GM21360 (cell line): ENCODE measurements at regions not wholly inside any gene's neighbourhood (a gene's known extent, or its start where the extent isn't known, plus 50 kb on each side); places are given as distances from the start of the nearest gene placed in this dataset.
"Not testable (repeated sequence)": the region's sequence is repeated elsewhere in the genome, so short reads cannot be mapped to it uniquely, and the experiment has no call there.

Experiments
- ATAC-seq: cut with Tn5 transposase; IDR thresholded peaks from one replicate; pipeline ENCODE4 v1.9.1; 2021; ENCODE audit warnings: mild to moderate bottlenecking, moderate library complexity; ENCODE audit not compliant: unreplicated experiment

DNA sequence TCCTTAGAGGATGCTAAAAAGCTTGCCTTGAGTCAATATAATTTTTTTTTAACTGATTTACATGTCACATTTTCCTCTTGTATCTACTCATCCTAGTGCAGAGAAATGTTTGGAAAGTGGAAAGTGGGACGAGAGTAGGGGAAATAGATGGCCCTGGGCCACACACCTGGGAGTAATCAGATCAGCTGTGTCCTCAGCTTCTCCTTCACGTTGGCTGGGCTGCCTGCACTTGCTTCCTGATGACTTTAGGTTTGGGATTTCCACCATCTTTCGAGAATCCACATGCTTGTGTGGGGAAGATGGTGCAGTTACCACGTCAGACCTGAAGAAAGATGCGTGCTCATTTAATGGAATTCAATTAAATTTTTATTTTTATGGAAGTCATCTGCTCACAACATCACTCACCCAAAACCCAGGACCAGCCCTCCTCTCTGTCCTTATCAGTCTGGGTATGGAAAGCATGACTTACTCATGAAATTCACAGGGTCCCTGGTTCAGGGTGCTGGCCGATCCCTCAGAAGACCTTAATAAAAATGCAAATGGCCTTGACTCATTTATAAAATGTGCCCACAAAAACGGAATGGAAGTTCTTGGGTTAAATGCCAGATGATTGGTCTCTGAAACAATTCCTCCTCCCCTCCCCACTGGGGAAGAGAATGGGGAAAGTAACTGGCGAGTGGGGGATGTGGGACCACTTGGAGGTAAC is 74.5 kb upstream of the TIAM2 start:
- no peak for ATAC-seq

DNA sequence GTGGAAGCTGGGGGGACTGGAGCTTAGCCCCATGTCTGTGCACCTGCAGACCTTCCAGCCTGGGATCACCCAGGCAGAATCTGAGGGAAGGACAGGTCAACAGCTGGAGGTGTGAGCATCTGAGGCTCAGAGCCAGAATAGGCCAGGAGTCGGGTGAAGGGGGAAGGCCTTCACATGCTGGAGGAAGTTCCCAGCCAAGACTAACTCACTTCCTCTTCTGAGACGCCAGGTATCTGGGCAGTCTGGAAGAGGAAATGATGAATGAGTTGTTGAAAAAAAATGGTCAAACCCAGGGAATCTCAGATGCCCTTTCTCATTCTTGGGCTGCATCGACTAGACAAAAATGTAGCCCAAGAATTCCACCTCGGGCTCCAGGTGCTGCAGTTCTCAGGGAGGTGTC is 73.6 kb upstream of the TIAM2 start:
- ATAC-seq, result peak; percentile 72

DNA sequence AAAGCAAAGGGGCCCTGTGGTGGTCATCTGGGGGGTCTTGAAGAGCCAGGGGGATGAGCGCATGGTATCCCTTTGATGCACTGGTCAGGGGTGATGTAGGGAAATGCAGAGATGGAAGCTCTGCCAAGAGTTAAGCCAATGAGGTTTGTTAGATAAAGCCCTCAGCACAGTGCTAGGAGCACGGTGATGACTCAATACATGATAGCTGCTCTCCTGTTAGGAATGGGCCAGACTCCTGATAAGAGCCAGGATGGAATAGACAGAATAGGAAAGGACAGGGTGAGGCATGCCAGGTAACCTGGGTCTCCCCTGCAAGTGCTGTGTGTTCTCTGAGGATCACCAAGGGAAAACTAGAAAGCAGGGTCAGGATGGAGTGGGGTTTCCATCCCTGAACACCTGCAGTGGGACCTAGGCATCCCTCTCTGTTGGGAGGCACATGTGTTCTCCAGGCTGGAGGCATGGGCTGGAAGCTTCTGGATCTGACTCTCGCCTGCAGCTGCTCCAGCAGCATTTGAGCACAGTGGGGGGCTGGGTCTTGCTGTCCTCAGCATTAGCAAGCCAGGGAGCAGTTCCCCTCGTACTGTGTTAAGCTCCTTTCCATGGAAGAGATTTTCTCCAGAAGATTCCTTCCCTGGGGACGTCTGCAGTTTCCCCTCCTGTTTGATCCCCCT is 71.8 kb upstream of the TIAM2 start:
- no peak for ATAC-seq

DNA sequence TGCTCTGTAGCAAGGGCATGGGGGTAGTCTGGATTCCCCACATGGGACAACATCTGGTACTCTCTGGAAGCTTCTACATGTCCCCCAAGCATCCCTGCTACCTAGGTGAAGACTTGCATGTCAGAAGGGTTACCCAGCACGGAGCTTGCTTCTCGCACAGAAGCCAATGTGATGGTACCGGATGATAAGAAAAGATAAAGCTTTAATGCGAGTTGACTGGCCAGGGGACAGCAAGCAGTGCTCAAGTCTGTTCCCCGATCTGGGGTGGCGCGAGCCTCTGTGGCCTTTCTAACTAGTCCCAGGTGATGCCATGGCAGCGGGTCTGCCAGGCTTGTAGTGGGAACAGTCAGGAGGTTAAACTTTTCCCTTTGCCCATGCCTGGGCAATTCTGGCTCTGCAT is 70.0 kb upstream of the TIAM2 start:
- no peak for ATAC-seq

DNA sequence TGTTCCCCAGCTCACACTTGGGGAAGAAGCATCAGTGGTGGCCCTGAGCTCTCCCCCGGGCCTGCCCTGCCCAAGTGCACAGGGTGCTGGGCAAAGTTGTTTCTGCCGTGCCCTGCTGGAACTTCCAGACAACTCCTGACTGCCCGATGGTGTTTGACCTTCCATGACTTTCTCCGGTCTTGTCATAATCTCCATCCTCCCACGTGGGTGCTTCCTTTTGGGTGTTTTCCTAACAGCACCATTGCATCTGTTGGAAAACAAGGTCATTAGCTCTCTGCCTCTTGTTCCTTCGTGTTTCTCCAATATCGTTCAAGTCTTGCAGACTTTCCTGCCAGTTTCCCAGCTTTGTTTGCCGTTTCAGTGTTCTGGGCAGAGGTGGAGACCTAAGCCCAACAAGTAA is 68.7 kb upstream of the TIAM2 start:
- no peak for ATAC-seq

DNA sequence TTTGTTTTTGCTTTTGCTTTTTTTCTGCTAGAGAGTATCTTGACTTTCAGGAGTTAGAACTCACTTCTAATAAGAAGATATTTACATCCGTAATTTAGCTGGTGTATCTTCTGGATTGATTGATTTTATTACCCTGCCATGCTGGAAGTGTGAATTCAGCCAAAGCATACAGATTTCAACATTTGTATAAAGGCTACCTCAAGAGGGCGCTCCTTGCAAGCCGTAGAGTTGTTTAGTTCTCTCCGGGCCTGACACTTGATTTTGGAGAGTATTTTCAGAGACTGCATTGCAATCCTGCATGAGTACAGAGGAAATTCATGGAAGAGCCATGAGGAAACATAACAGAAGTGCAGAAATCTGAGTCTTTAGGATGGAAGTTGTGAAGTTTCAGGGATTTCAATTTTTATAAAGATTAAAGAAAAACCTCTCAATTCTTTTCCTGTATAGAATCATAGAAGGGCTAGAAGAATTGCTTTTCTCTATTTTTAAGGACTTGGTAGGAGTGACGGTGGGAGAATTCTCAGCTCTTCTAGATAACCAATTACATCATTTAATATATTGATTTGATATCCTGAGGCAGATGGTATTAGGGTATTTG is 66.7 kb upstream of the TIAM2 start:
- ATAC-seq, result peak; percentile 57

DNA sequence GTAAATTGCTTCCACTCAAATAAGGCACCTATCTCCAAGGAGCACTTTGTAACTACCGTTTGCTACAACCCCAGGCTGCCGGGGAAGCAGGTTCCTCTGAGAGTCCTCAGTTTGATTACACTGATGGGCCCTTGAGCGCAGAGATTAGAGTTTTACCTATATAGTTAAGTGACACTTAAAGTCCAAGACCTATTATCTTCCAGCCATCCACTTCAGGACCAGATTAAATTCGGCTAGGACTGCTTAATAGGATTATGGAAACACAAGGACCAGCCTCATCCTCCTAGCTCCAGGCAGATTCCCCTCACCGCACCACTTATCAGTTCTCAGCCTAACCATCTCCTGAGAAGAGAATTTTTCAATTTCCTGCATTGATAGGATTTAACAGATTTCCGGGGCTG is 64.7 kb upstream of the TIAM2 start:
- ATAC-seq, result no peak

DNA sequence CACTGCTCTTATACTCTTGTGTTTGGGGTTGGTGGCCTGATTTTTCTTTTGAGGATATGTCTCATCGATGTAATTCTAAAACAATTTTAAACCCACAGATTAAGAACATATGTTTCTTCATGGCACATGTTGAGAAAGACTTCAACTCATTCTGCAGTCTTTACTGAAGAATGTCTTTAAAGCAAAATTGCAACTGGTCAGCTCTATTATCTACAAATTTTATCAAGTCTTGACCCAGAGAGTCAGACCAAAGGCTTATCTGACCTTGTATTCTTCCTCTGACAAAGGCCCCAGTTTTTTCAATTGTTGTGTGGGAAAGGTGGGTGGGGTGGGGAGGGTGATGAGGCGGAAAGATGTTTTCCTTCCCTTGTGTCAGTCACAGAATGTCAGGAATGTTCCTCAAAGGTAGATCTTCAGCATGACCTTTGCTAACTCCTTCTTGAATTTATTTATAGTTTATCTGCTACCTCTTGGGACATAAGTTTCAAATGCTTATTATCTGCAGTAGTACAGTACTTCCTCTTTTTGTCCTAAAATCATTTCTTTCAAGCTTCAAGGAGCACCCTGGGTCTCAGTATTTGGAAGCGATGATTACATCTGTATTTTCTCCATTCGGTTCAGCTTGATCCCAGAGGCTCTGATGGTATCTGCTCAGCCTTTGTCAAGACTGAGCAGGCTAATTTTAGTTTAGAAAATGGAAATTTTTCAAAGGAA is 63.2 kb upstream of the TIAM2 start:
- no peak for ATAC-seq

DNA sequence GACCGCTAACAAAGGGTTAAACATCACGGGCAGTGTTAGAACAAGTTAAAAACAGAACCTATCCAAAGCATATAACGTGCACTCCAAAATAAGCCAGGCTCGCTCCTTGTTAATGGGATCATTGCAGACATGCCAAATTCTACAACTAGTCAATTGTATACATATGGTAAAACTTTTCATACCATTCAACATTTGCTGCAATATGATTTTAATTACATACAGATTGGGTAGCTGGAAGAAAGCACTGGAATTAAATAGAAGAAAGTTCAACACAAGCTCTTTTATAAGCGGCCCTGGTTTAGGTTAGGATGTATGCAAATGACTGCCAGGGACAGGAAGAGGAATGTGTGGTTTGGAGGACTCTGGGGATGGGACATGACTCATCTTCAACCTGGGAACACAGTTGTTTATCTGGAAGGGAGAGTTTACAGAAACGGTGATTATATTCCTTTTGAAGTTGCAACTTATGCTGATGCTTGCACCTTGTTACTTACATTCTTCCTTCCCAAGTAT is 62.5 kb upstream of the TIAM2 start:
- no peak for ATAC-seq

DNA sequence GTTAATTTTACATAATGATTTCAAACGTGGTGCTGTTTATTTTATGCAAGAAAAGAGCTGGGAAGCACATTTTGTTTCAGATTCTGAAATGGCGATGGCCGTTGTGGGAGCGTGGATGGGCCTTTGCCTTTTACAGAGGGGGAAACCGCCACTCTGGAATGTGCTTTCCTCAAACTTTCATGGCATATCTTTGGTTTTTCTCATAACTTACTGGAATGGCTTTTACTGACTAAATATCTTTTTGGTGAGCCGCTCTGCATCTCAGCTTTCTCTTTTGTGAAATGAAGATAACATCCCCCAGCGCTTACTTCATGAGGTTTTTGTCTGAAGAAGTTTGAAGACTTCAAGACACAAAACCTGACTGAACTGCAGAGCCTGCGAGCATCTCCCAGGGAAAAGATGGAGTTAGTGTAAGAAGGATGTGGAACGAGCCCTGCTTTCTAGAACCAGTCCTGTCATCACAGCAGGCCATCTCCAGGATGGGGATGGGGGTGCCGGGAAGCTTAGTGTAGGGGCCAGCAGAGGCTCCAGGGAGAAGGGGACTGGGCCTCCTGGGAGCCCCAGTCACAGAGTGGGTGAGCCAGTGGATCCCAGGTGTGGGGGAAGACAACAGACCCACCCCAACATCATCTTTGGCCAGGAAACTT is 61.8 kb upstream of the TIAM2 start:
- ATAC-seq, result no peak

DNA sequence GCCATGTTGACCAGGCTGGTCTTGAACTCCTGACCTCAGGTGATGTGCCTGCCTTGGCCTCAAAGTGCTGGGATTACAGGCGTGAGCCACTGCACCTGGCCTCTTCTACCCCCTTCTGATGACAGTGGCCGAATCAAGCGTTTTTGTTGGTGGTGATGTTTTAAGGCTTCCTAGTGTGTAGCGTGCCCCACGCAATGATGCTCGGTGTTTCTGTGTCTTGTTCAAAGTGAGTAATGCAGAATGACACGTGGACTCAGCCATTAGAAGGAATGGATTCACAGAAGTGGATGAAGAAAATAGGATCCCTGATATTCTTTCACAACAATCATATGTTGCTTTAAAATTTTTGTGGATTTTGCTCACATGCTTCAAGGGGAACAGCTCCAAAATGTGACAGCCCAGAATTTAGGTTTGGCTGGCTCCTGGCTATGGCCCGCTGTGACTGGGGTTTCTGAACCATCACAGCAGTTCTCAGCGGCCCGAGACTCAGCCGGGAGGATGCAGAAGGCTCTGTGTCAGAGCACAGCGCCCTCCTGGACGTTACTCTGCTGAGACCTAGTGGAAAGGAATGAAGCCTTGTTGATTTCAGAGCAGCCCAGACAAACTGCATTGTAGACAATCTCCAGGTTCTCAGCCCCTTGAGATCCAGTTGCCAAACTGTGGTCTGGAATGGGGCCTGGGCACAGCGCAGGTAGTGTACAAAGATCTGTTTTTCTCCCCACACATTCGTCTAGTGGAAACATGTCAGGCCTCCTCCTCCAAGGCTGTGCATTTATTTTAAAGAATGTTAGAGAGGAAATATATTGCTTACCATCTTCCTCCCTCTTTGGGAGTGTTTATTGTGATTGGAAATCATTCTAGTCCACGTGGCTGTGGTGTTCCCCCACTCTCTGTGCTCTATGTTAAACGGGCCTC is 57.6 kb upstream of the TIAM2 start:
- no peak for ATAC-seq

DNA sequence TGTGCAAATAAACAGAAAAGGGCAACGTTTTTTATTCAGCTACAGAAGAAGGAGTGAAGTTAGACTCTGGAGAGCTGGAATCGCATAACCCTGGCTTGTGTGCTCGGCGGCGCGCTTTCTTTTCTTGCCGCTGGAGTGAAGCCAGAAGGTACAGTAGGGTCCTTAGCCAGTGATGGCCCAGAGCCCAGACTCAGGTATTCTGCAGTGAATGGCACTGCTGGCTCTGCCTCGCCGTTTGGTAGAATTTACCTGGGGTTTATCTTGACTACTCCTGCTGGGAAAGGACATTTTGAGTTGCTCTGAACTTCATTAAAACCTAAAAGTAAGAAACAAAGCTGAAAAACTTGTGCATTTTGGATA is 56.9 kb upstream of the TIAM2 start:
- no peak for ATAC-seq

DNA sequence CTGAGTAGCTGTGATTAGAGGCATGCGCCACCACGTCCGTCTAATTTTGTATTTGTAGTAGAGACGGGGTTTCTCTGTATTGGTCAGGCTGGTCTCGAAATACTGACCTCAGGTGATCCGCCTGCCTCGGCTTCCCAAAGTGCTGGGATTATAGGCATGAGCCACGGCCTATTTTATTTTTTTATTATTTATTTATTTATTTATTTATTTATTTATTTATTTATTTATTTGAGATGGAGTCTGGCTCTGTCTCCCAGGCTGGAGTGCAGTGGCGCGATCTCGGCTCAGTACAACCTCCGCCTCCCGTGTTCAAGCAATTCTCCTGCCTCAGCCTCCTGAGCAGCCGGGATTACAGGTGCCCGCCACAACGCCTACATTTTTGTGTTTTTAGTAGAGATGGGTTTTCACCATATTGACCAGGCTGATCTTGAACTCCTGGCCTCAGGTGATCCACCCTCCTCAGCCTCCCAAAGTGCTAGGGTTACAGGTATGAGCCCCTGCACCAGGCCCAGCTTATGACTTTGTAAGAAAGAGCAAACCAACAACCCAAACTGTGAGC is 56.3 kb upstream of the TIAM2 start:
- ATAC-seq, result not testable (repeated sequence)

DNA sequence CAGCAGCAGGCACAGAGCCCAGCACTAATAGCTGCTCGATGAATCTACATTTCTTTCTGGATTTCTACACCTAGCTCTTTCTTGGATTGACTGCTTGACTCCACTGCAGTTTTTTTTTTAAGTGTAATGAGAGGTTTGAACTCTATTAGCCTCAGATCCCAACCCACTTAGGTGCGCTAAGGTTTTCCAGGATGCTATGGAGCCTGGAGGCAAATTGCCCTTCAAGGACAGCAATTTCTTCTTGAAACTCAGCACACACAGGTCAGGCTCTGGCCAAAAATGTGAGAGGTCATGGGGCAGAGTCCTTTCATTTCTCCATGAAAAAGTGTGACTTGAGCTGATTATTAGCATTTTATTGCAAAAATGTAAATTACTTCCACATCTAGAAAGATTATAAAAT is 52.3 kb upstream of the TIAM2 start:
- no peak for ATAC-seq

DNA sequence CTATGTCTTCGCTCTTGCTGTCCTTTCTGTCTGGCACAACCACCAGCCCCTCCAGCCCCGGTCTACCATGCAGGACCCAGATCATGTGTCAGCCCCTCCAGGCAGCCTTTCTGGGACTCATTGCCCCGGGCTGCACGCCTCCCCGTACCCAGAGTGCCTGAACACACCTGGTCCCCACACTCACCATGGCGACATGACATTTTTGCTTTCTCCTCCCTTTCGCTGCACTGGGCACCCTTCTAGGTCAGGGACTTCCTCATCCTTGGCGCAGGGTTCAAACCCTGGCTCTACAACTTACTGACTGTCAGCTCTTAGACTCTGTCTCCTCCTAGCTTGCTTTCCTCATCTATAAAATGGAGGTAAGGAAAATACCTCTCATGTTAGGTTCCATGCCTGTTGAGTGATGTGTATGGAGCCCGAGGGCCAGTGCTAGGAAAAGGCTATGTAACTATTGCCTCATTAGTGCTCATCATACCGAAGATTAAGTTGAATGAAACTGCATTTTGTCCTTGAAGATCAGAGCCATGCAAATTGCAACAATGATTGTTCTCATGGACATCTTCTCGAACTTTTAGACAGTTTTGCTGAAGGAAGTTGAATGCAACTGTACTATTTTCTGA is 49.7 kb upstream of the TIAM2 start:
- ATAC-seq, result no peak
